HG03460 (cell line): ENCODE measurements at regions not wholly inside any gene's neighbourhood (a gene's known extent, or its start where the extent isn't known, plus 50 kb on each side); places are given as distances from the start of the nearest gene placed in this dataset.
"Not testable (repeated sequence)": the region's sequence is repeated elsewhere in the genome, so short reads cannot be mapped to it uniquely, and the experiment has no call there.

Source experiments
- ATAC-seq: cut with Tn5 transposase; IDR thresholded peaks from one replicate; pipeline ENCODE4 v1.9.1; 2021; ENCODE audit not compliant: unreplicated experiment

DNA sequence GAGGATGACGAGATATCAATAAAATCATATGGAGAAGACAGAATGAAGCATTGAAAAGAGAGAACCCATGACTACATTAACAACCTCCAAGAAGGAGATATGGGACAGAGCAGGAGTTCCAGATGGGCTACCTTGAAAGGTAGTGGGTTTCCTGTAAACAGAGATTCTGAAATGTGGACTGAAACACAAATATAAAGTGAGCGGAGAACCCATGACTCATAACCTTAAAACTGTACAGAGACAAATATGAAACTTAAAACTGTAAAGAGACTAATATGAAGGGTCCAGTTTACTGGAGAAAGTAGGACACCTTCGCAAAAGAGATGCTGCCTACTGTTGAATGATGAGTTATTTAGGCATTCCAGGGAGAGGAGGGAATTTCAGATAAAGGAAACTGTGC lies 383.7 kb downstream of the CAAP1 start:
- ATAC-seq = no peak

DNA sequence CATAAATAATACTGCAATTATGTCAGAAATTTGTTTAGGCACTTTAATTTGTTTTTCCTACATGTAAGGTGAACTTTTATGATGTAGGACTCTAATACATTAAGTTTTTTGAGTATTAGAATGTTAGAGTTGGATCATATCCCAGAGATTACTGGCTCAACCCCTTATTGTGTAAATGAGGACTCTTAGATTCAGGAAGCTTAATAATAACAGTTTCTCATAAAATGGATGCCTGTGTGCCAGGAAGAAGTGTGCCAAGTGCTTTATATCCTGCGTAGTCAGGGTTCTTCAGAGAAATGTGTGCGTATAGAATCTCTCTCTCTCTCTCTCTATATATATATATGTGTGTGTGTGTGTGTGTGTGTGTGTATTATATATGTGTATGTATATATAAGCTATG lies 388.5 kb downstream of the CAAP1 start:
- no peak for ATAC-seq

DNA sequence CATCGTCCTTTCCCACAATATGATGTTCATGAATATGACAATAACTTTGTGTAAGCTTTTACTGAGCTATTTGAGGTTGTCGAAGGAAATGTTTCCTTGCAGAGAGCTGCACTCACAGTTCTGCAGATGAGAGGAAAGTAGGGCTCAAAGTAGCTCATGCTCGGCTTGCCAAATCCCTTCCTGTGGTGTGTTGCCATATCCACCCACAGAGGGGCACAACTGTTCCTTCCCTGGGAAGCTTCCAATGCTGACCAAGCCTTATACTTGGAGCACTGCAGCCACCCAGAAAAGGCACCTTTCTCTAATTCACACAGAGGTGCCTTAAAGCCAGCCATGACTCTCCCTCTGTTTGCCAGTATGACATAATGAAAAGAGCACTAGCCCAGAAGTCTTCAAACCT lies 390.3 kb downstream of the CAAP1 start:
- no peak for ATAC-seq

DNA sequence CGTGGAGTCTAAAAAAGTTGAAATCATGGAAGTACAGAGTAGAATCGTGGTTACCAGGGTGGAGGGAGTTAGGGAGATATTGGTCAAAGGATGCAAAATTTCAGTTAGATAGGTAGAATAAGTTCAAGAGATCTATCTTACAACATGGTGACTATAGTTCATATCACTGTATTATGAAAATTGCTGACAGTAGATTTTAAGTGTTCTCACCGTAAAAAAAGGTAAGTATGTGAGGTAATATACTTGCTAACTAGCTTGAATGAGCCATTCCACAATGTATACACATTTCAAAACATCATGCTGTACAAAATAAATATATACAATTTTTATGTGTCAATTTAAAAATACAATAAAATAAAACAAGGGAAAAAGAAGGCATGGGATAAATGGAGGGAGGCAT lies 392.1 kb downstream of the CAAP1 start:
- no peak for ATAC-seq

DNA sequence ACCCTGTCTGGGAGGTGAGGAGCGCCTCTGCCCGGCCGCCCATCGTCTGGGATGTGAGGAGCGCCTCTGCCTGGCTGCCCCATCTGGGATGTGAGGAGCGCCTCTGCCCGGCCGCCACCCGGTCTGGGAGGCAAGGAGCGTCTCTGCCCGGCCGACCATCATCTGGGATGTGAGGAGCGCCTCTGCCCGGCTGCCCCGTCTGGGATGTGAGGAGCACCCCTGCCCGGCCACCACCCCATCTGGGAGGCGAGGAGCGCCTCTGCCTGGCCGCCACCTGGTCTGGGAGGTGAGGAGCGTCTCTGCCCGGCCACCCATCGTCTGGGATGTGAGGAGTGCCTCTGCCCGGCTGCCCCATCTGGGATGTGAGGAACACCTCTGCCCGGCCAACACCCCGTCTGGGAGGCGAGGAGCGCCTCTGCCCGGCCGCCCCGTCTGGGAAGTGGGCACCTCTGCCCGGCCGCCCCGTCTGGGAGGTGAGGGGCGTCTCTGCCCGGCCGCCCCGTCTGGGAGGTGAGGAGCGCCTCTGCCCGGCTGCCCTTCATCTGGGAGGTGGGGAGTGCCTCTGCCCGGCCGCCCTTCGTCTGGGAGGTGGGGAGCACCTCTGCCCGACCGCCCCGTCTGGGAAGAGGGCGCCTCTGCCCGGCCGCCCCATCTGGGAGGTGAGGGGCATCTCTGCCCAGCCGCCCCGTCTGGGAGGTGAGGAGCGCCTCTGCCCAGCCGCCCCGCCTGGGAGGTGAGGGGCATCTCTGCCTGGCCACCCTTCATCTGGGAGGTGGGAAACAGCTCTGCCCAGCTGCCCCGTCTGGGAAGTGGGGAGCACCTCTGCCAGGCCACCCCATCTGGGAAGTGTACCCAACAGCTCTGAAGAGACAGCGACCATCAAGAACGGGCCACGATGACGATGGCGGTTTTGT lies 399.7 kb downstream of the CAAP1 start:
- not testable (repeated sequence) for ATAC-seq

DNA sequence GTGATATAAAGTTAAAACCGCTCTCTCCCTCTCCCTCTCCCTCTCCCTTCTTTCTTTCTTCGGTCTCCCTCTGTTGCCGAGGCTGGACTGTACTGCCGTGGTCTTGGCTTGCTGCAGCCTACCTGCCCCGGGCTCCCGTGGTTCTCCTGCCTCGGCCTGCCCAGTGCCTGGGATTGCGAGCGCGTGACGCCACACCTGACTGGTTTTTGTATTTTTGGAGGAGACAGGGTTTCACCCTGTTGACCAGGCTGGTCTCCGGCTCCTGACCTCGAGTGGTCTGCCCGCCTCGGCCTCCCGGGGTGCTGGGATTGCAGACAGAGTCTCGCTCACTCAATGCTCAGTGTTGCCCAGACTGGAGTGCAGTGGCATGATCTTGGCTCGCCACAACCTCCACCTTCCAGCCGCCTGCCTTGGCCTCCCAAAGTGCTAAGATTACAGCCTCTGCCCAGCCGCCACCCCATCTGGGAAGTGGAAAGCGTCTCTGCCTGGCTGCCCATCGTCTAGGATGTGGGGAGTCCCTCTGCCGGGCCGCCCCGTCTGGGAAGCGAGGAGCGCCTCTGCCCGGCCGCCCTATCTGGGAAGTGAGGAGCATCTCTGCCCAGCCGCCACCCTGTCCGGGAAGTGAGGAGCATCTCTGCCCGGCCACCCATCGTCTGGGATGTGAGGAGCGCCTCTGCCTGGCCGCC lies 400.5 kb downstream of the CAAP1 start:
- ATAC-seq = not testable (repeated sequence)

DNA sequence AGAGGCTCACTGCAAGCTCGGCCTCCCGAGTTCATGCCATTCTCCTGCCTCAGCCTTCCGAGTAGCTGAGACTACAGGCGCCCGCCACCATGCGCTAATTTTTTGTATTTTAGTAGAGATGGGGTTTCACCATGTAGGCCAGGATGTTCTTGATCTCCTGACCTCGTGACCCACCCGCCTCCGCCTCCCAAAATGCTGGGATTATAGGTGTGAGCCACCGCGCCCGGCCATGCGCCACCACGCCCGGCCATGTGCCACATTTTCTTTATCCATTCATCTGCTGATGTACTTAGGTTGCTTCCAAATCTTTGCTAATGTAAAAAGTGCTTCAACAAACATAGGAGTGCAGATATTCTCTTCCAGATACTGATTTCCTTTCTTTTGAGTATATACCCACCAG lies 408.6 kb downstream of the CAAP1 start:
- no peak for ATAC-seq

DNA sequence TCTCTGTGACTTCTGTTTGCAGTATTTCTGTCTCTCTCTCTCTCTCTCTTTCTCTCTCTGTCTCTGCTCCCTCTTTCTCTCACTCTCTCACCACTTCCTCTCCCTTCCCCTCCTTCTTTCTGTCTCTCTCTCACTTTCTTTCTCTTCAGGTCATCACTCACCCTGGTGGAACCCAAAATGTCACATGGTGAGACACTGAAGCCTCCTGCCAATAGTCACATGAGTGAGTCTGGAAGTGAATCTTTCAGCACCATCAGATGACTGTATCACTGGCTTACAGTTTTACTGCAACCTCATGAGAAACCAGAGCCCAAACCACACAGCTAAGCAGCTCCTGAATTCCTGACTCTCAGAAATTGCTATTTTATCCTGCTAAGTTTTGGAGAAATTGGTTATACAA lies 414.6 kb downstream of the CAAP1 start:
- ATAC-seq = no peak

DNA sequence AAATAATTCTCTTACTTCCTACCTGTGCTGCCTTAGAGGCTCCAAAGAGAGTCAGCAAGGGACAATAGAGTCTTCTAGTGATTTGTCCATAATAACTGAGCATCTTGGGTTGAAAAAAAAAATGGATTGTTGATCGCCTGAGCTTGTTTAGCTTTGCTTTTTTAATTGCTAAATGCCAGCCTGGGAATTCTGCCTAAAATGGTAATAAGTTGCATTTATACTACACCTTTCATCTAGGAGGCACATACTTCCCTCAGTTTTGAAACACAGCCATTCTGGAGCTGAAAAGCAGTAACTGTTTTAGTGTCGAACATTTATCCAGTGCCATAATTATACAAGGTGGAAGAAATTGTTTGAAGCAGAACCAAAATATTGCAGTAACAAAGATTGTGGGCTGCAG lies 421.3 kb downstream of the CAAP1 start:
- ATAC-seq = no peak

DNA sequence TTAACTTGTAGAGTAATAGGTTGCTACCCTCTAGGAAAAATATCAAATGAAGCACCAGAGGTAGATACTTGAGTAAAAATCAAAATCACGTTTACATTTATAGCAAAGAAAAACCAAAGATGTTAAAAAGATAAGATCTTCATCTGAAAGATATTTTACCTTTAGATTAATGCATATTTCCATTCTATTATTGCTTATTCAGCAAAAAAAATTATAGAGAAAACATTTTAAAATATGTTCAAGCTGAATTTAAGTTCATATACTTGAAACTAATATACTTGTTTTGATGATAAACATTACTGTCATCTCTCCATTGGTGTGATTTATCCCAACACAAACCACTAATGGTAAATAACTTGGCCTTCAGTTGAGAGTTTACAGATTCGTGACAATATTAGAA lies 422.3 kb downstream of the CAAP1 start:
- ATAC-seq = no peak

DNA sequence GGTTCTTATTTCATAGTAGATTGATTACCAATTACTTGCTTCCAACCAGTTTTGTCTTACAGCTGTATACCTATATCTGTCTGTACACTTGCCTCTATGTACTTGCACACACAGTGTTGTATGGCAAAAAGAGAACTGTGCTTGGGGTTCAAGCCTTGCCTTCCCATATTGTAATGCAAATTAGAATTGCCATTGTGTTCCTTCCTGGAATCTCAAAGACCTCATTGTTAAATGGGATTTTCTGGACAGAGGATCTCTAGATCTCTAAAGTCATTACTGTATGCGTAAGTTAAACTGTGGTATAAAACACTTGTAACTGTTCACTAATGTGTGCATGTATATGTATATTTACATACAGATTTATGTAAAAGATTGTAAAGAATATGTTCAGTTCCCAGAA lies 428.8 kb downstream of the CAAP1 start:
- ATAC-seq = no peak

DNA sequence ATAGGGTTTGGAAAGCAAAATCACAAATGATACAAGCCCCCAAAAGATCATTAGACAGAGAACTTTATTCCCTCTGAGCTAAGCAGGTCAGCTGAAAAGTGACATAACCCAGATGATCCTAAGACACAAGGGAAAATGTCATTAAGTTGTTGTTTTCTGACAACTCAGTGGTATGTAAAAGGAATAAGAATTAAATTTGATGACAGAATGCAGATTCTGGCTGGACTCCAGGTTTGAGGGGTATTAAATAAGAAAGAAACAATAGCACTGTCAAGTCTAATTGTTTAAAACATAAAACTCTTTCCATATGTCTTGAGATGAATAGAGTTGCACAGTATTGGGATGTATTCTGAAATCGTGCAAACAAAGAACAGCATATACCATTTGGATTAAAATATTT lies 429.9 kb downstream of the CAAP1 start:
- no peak for ATAC-seq

DNA sequence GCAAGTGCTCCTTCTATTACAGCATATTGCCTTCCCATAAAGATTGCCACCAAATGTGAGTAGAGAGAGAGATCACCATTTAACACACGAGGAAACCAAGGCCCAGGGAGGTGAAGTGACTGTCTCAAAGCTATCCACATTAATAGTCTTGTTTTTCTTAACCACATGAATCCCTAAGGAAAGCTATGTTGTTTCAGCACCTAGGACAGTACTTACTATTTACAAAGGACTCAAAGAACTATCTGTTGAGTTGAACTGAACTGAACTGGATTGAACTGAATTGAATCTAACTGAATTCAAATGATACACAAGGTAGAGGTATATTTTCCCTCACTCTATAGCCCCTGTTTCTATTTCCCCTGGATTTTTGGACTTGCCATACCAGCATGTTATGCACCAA lies 430.4 kb downstream of the CAAP1 start:
- ATAC-seq = no peak

DNA sequence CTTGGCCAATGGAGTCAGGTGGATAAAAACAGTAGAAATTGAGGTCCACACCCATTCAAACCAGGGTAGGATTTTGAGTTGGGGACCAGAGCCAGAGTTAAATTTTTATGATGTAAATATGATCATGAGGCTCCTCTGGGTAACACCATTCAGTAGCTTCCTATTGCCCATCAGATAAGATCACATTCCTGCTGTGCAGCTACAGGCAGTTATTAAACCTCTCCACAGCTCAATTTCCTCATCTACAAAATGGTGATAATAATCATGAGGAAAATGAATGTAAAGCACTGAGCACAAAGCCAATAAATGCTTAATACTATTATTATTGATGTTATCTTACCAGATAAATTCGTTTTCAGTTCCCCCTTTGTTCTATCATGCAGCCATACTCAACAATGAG lies 432.0 kb downstream of the CAAP1 start:
- ATAC-seq = no peak

DNA sequence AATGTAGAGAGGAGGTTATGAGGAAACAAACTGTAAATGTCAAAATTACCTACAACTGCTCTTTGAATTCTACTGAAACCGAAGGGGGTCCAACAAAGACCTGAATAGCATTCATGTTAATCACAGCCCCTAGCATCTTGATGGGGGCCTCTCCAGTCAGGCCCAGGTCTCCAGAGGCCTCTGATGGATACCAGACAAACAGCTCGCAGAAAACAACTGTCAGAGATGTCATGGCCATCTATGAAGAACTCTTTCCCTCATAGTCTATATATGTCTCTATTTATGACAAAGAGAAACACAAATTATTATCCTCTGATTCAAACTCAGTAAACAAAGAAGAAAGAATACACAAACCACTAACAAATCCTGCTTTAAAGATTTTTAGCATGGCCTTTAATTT lies 432.6 kb downstream of the CAAP1 start:
- ATAC-seq = no peak

DNA sequence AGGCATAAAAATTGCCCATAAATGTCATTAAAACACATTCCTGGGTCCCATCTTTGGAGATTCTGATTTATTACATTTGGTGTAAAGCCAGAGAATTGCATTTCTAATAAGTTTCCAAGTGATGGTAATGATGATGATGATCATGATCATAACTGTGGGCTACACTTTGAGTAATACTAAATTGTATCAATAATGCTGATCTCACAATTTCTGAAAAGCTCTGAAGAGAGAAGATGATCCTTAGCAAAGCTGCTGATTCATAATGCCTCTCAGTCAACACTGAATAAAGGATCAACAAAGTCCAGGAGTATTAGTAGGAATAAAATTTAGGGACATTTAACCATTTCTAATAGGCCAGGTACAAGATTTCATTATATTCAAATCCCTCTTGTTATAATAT lies 434.5 kb downstream of the CAAP1 start:
- ATAC-seq = no peak

DNA sequence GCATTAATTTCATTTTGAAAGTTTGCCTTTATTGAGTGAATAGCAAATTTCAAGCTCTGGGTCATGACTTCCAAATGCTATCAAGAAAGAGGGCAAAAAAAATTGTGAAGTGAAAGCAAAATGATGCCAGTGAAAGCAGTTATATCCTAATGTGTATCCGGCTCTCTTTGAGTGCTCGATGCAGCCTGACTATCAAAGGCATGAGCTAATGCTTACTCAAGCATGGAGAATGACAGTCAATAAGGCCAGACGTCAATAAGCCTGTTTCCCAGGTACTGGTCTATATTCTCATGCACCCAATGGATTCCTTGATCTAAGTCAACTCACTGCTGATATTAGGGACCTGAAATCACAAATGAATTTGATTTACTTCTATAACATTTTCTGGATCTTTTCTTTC lies 435.5 kb downstream of the CAAP1 start:
- ATAC-seq = no peak

DNA sequence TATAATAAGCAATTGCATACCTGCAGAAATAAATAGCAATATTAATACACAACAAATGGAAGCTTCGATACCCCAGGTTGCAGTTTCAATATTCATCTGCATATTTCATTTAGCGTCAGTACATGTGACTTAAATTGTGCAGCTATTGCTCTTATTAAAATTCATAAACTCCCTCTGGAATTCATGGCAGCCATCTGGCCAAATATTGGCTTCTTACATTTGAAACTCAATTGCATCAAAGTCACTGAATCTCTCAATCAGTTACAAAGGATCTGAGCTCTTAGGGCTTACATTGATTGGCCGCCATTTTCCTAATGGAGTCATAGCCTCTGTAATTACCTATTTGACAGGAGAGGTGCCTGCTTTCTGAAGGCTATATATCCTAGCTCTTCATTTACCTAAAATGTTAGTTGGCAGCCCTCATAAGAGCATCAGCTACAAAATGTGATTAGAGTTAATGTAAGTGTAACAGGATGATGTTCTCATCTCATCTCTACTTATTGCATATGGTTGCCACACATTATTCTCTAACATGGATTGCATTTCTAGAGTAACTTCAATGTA lies 453.5 kb downstream of the CAAP1 start:
- no peak for ATAC-seq

DNA sequence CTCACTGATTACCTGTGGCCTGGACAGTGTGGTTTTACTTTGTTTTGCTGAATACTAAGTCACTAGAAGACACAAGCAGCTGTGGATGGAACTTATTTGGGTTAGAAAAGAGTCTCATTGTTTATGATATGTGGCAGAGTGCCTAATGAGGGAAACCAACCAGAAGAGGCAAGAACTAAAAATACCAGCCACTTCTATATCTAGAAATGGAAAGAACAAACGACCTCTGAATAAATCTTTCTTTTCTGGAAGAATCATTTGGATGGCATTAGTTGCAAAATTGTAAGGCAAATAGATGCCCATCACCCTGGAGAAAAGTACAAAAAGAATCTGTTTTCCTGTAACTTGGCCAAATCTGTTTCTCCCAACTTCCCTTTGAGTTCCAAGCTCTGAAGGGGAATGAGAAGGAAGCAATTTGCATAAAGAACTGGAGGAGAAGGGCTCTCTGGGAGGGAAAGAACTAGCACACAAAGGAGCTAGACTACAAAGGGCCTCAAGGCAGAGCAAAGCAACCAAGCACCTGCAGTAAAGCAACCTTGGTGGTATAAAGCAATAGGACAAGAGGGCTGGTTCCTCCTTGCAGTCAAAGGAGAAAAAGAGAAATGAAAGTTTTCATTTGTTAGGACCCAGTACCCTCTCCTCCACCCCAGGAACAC lies 455.4 kb downstream of the CAAP1 start:
- no peak for ATAC-seq

DNA sequence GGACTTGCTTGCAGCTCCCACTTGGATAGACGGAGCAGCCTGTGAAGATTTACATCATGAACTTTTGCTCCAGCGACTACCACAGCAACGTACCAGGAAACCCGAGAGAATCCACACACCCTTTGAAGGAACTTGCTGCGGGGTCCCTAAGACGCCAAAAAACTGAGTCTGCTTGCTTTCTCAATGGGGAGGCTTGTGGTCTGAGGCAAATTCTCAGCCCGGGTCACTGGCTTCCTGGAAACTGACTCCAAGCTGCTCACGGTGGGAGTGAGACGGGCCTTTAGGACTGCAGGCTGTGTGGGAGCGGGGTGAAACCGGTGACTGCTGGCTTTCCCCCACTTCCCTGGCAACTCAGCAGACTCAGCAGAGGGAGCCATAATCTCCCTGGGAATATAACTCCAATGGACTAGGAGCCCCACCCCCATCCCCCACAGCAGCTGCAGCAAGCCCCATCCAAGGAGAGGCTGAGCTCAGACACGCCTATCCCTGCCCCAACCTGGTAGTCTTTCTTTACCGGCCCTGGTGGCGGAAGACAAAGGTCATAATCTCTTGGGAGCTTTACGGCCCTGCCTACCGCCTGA lies 466.0 kb downstream of the CAAP1 start:
- no peak for ATAC-seq

DNA sequence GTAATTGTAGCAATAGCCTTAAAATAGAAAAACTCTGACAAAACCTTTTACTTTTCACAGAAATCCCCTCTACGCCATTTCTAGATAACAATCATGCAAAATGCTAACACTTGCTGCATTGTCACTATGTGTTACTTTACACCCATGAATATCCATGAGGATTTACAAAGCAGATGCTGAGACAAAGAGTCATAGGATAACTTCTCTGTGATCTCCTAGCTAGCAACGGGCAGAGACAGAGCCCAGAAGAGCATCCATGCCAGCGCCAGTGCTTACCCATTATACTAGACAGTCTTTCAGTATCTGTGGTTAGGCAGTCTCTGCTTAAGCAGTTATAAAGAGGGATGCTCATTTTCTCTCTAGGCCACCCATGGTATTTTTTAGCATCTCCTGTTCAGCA lies 474.1 kb downstream of the CAAP1 start:
- ATAC-seq = no peak
